OCI-M2 (cell line): ENCODE measurements at regions not wholly inside any gene's neighbourhood (a gene's known extent, or its start where the extent isn't known, plus 50 kb on each side); places are given as distances from the start of the nearest gene placed in this dataset.
"Not testable (repeated sequence)": the region's sequence is repeated elsewhere in the genome, so short reads cannot be mapped to it uniquely, and the experiment has no call there.

Source experiments
- DNase-seq: peaks from one replicate; lab custom pipeline; 2025; ENCODE audit not compliant: unreplicated experiment; lab: John Stamatoyannopoulos, UW

DNA sequence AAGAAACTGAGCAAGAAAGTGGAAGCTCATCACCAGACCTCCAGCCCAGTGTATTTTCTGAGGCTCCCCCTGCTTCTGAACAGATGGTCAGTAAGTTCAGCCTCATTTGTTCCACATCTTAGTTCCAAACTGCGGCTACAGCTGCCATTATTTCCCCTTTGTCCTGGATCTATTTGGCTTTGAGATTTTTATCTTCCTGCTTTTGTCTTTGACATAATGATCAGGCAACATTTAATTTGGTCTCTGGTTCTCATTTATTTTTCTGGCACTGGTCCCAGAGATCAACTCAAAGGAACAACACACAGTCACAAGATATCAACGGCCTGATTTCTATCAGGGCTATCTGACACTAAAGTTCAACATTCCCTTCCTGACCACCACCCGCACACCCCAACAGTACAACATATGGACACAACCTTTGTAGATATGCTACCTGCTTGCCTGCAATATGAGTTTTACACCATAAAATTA, 137.5 kb downstream of the FAM76B start:
- no peak for DNase-seq

DNA sequence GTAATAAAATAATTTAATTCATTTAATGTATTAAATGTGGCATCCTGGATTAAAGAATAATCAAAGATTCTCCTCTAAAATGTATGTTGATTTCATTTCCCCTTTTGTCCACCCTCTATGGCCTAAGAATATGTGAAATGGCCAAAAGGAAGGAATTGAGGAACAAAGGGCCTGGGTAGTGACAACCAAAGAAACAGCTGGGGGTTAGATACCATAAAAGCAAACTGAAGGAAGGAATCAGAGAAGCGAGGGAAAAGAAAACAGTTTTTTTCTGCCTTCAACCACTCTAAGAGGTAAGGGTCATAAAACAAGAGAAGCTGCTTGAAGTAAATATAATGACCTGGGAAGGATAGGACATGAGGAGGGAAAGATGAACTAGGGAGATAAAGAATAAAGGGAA, 139.3 kb downstream of the FAM76B start:
- no peak for DNase-seq

DNA sequence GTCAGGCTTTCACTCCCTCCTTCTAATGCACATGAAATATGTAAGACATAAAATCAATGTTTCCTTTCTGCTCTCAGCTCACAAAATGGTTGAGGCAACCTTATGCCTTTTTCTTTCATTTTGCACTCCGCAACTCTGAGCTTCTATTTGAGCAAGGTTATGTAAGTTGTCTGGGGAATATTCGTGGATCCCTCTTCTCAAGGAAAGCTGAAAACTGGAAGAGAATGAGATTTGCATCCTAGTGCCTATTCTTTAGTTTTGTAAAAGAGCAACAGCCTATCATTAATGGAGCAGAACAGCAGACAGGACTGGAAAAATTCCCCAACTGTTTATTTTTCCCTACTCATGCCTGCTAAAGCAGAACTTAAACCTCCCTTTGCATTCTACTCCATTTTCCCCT, 141.7 kb downstream of the FAM76B start:
- no peak for DNase-seq

- no peak for DNase-seq
Observed at GRCh38 chr11:95647355-95647754, 142.2 kb downstream of the FAM76B start.

DNA sequence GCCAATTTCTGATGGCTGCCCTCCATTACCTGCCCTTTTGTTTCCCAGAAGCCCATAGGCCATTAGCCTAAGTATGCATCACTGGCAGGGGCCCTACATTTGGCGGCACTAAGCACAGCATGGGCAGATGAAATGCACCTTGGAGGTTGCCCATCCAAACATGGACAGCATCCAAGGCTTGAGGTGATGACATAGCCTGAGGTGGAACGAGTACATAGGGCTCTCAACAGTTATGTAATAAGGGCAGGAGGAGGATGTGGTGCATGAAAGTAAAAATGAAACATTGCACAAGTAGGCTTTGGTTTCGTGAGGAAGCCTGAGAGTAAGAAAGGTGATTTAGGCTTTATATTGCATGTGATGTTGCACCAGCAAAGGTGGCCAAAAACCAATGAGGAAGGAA, 148.1 kb downstream of the FAM76B start:
- no peak for DNase-seq

- DNase-seq, result no peak
Observed at GRCh38 chr11:95638501-95638900, 151.1 kb downstream of the FAM76B start.

- DNase-seq, result no peak
Observed at GRCh38 chr11:95625164-95625900, 164.2 kb downstream of the FAM76B start.

DNA sequence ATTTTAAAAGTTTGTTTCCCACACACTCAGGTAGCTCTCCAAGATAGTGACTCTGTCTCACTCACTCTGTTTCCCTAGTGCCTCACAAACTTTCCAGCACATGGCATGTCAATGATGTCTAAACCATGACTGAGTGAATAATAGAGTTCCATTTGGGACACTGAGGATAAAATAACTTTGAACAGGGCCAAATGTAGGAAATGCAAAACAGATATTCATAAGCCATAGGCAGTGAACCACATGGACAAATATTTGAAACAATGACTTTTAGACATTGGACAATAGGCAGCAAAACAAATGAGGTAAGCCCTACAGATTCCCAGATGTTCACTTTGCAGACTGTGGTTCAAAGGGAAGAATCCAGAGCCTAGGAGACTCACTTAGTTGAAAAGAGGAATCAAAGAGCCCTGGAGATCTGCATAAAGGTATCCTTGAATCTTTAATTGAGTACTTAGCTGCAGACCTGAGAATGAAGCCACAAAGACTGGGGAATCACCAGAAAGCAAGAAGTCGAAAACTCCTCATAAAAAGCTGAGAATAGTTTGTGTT, 173.3 kb downstream of the FAM76B start:
- no peak for DNase-seq

DNA sequence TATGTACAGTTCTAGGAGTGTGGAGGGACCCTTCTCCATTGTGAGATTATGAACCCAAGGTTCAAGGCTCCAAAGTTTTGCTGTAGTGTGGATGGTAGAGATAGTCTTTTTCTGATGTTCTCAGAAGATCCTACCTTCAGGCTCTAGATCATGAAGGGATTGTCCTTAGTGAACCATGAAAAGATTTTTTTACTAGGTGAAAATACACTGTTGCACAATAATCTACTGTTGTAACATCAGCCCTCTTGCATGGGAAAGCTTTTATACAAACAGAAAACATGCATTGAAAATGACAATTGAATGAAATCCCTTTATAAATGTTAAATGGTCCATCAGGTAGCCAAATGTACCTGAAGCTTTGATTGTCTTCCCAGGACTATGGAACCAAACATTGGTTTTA, 177.8 kb downstream of the FAM76B start:
- DNase-seq, result no peak

- not testable (repeated sequence) for DNase-seq
Observed at GRCh38 chr11:95610185-95610584, 179.4 kb downstream of the FAM76B start.

- DNase-seq, result no peak
Observed at GRCh38 chr11:95608093-95608492, 181.5 kb downstream of the FAM76B start.

GRCh38 chr11:95606824-95607223, 182.8 kb downstream of the FAM76B start:
- DNase-seq, result no peak

- DNase-seq, result no peak
Observed at GRCh38 chr11:95605271-95605940, 184.2 kb downstream of the FAM76B start.

DNA sequence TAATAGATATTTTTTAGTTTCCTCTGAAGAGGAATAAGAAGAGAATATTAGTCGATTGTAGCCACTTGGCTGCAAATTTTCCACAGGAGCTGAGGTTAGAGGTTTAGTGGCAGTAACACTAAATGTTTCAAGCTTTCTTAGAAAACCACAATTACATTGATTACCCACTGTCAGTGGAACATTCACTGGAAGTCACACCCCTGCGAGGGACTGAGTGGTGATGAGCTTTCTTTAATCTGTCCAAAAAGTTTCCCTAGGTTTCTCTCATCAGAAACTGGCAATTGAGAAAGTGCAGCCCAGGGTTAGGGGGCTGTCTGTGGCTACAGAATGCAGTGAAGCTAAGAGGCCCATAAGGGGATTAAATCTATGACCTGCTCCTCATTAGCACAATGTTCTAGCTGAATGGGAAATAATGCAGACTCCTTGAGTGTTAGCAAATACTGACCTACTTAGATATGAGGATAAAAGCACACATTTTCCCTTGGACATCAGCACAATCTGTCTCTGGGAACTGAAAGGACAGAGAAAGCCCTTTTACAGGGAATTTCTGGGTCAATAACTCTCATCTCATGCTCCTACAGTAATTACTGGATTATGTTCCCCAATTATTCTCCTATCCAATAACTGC, 189.5 kb downstream of the FAM76B start:
- DNase-seq, result no peak

DNA sequence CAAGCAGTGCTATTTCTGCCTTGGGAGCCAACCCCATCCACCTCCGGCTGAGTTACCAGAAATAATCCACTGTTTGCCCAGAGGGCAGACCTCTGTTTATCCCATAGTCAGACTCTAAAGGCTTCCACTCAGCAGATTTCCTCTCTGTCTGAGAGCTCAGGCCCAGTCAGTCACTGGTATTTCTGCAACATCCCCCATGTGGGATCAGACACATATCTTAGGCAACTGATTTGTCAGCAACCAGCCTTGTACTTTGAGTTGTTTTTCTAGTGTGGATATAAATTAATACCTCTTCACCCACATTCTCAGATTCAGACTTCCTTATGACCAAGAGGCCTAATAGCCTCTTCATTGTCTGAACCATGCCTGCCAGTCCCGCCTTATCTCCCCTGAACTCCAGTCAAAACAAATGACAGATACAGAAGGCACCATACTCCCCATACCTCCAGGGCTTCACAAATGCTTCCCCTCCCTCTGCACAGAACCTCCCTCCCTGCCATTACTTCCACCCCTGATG, 193.6 kb downstream of the FAM76B start:
- DNase-seq, result no peak

DNA sequence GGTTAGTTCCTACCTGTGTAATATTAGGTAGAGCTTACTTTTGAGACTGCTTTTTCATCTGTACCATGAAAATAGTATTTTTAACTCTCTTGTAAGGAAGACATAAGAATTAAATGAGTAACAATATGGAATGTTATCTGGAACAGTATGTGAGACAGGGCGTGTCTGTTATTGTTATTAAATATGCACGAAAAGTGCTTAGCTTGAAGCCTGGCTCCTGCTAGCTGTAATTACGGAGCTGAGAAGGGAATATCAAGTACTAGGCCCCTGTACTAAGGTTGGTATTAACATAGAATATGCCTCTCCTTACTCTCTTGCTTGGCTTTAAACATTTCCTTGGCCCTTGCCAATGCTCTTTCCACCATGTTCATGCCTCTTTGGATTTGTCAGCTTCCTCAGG, 194.0 kb downstream of the FAM76B start:
- no peak for DNase-seq

- no peak for DNase-seq
Observed at GRCh38 chr11:95593111-95593510, 196.5 kb downstream of the FAM76B start.

GRCh38 chr11:95592471-95592870, 197.1 kb downstream of the FAM76B start:
- DNase-seq, result no peak

GRCh38 chr11:95589893-95590612, 199.5 kb downstream of the FAM76B start:
- no peak for DNase-seq

GRCh38 chr11:95588821-95589220, 200.8 kb downstream of the FAM76B start:
- DNase-seq, result no peak

DNA sequence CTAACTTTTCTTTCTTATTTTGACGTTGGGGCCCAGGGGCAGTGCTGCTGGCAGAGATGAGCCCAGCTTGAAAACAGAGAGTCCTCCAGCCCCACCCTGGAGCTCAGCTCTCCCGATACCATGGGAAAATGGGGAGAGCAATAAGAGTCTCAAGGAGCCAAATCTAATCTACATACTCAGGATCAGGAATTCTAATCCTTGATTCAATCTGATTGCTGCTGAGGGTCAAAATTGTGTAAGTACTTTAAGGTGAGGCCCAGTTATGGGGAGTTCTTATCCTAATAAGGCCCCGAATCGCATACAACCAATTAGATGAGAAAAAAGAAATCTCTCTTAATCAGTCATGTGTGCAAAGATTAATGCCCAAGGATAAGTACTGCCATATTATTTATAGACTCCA, 202.9 kb downstream of the FAM76B start:
- no peak for DNase-seq
